H1 (cell line): ENCODE measurements at regions not wholly inside any gene's neighbourhood (a gene's known extent, or its start where the extent isn't known, plus 50 kb on each side); places are given as distances from the start of the nearest gene placed in this dataset.

Experiments used
- ASH2L ChIP-seq: fragments of 200-600, 300-600 bp; sonication (generic); IDR thresholded peaks from one replicate; pipeline ENCODE4 v1.7.1; 2017; ENCODE audit warnings: low read length
- FOSL1 ChIP-seq: IDR thresholded peaks from 2 replicates; pipeline ENCODE4 v1.6.1; 2011; ENCODE audit warnings: mild to moderate bottlenecking, low read depth, low read length, moderate library complexity; ENCODE audit not compliant: insufficient read depth
- TF ChIP-seq, protein P1 (sequence below): fragments of 300-600 bp; sonication (generic); IDR thresholded peaks from 2 replicates; pipeline ENCODE4 v1.7.1; 2012; ENCODE audit warnings: low read length, moderate library complexity, mild to moderate bottlenecking, inconsistent platforms; ENCODE audit not compliant: insufficient replicate concordance

DNA sequence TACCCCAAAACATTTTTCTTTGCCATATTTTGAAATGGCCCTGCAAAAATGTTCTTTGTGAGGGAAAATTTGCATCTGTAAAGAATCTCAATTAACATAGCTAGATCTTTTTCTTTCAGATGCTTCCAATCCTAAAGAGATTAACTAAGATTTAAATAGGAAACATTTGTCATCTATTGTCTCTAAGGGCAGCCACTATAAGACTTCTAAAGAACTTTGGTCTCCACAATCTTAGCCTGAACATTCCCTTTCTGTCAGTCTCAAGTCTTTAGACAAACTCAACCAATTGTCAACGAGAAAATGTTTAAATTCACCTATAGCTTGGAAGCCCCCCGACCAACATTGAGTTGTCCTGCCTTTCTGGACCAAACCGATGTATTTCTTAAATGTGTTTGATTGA is 71.1 kb upstream of the RASSF8 start (continued):
- TF ChIP-seq, protein P1, sequence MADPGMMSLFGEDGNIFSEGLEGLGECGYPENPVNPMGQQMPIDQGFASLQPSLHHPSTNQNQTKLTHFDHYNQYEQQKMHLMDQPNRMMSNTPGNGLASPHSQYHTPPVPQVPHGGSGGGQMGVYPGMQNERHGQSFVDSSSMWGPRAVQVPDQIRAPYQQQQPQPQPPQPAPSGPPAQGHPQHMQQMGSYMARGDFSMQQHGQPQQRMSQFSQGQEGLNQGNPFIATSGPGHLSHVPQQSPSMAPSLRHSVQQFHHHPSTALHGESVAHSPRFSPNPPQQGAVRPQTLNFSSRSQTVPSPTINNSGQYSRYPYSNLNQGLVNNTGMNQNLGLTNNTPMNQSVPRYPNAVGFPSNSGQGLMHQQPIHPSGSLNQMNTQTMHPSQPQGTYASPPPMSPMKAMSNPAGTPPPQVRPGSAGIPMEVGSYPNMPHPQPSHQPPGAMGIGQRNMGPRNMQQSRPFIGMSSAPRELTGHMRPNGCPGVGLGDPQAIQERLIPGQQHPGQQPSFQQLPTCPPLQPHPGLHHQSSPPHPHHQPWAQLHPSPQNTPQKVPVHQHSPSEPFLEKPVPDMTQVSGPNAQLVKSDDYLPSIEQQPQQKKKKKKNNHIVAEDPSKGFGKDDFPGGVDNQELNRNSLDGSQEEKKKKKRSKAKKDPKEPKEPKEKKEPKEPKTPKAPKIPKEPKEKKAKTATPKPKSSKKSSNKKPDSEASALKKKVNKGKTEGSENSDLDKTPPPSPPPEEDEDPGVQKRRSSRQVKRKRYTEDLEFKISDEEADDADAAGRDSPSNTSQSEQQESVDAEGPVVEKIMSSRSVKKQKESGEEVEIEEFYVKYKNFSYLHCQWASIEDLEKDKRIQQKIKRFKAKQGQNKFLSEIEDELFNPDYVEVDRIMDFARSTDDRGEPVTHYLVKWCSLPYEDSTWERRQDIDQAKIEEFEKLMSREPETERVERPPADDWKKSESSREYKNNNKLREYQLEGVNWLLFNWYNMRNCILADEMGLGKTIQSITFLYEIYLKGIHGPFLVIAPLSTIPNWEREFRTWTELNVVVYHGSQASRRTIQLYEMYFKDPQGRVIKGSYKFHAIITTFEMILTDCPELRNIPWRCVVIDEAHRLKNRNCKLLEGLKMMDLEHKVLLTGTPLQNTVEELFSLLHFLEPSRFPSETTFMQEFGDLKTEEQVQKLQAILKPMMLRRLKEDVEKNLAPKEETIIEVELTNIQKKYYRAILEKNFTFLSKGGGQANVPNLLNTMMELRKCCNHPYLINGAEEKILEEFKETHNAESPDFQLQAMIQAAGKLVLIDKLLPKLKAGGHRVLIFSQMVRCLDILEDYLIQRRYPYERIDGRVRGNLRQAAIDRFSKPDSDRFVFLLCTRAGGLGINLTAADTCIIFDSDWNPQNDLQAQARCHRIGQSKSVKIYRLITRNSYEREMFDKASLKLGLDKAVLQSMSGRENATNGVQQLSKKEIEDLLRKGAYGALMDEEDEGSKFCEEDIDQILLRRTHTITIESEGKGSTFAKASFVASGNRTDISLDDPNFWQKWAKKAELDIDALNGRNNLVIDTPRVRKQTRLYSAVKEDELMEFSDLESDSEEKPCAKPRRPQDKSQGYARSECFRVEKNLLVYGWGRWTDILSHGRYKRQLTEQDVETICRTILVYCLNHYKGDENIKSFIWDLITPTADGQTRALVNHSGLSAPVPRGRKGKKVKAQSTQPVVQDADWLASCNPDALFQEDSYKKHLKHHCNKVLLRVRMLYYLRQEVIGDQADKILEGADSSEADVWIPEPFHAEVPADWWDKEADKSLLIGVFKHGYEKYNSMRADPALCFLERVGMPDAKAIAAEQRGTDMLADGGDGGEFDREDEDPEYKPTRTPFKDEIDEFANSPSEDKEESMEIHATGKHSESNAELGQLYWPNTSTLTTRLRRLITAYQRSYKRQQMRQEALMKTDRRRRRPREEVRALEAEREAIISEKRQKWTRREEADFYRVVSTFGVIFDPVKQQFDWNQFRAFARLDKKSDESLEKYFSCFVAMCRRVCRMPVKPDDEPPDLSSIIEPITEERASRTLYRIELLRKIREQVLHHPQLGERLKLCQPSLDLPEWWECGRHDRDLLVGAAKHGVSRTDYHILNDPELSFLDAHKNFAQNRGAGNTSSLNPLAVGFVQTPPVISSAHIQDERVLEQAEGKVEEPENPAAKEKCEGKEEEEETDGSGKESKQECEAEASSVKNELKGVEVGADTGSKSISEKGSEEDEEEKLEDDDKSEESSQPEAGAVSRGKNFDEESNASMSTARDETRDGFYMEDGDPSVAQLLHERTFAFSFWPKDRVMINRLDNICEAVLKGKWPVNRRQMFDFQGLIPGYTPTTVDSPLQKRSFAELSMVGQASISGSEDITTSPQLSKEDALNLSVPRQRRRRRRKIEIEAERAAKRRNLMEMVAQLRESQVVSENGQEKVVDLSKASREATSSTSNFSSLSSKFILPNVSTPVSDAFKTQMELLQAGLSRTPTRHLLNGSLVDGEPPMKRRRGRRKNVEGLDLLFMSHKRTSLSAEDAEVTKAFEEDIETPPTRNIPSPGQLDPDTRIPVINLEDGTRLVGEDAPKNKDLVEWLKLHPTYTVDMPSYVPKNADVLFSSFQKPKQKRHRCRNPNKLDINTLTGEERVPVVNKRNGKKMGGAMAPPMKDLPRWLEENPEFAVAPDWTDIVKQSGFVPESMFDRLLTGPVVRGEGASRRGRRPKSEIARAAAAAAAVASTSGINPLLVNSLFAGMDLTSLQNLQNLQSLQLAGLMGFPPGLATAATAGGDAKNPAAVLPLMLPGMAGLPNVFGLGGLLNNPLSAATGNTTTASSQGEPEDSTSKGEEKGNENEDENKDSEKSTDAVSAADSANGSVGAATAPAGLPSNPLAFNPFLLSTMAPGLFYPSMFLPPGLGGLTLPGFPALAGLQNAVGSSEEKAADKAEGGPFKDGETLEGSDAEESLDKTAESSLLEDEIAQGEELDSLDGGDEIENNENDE: peak; percentile 92
- TF ChIP-seq FOSL1: no peak
- no peak for TF ChIP-seq ASH2L
